Sigmoid colon (tissue), 6 donors: ENCODE measurements at regions not wholly inside any gene's neighbourhood (a gene's known extent, or its start where the extent isn't known, plus 50 kb on each side); places are given as distances from the start of the nearest gene placed in this dataset.

Experiments used
- DNase-seq: peaks from one replicate; pipeline ENCODE4 v3.0.0-alpha.2; 2019
- H3K27ac ChIP-seq, 4 donors: fragments of 200-600 bp; sonication (generic); one replicate each; pipeline ENCODE4 v1.5.1; 2016 to 2019; ENCODE audit warnings: mild to moderate bottlenecking in 1 of 4
- H3K27me3 ChIP-seq, 3 donors: fragments of 200-600 bp; sonication (generic); one replicate each; pipeline ENCODE4 v1.5.1; 2019; ENCODE audit warnings: mild to moderate bottlenecking in 1 of 3
- H3K36me3 ChIP-seq, 4 donors: fragments of 200-600 bp; sonication (generic); one replicate each; pipeline ENCODE4 v1.5.1; 2016 to 2019
- H3K4me1 ChIP-seq, 4 donors: fragments of 200-600 bp; sonication (generic); one replicate each; pipeline ENCODE4 v1.5.1; 2017 to 2019
- H3K4me3 ChIP-seq, 4 donors: fragments of 200-600 bp; sonication (generic); one replicate each; pipeline ENCODE4 v1.5.1; 2017 to 2019; ENCODE audit warnings: mild to moderate bottlenecking in 2 of 4, moderate library complexity in 1 of 4
- H3K9me3 ChIP-seq, 4 donors: fragments of 200-600 bp in 3 of 4; sonication (generic) in 3 of 4; one replicate each; pipeline versions ENCODE4 v1.5.1 to v1.6.1; 2013 to 2019
- EP300 ChIP-seq, 4 donors: sonication (generic); formaldehyde crosslinking; IDR thresholded peaks; one replicate each; pipeline ENCODE4 v1.6.1; 2017; ENCODE audit warnings: antibody characterized with exemption in 4 of 4
- POLR2A ChIP-seq, 2 donors: fragments of 450-650 bp; IDR thresholded peaks; one replicate each; pipeline ENCODE4 v1.6.1; 2016; ENCODE audit warnings: antibody characterized with exemption in 2 of 2, mild to moderate bottlenecking in 2 of 2, moderate library complexity in 2 of 2
- POLR2AphosphoS5 ChIP-seq, 4 donors: sonication (generic); formaldehyde crosslinking; IDR thresholded peaks; one replicate each; pipeline ENCODE4 v1.6.1; 2017; ENCODE audit warnings: antibody characterized with exemption in 4 of 4
- WGBS, 2 donors: extraction: QIAGEN DNeasy Blood & Tissue Kit; methylation state at CpG; one replicate each; pipeline ENCODE4 v1.1.7; 2013; 5-methylcytosine and 5-hydroxymethylcytosine counted together
- intact Hi-C: fragments of 100-400 bp; cut with DNase I; formaldehyde crosslinking; loops from one replicate; pipeline ENCODE4 v1.15.1; 2023
- TF ChIP-seq, protein P1 (sequence below), 4 experiments: fragments of 450-650 bp in 3 of 4; fragments of 200-600 bp in 1 of 4; IDR thresholded peaks; one replicate each; pipeline ENCODE4 v1.5.1; 2016 to 2019; ENCODE audit warnings: antibody characterized with exemption in 4 of 4, mild to moderate bottlenecking in 3 of 4, moderate library complexity in 2 of 4
- donor health status: healthy with polysubstance abuse.
- donor health status: healthy.

DNA sequence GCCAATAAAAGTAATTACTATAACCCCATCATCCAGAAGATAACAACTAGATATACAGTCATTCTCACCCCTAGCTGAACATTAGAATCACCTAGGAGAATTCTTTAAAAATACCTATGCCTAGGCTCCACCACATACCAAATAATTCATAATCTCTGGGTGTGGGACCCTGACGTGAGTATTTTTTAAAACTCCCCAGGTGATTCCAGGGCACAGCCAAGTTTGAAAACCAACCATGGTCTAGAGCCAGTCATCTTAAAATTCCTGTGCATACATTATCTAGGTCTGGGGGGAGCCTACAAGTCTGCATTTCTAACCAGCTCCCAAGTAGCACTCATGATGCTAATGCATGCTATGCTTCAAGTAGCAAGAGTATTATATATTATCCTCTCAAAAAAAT is 281.0 kb upstream of the MTNR1B start:
- Histone ChIP-seq H3K27ac (no peak overlapping the region), H3K27me3 (no peaks in the 10 kb centered on the region), H3K4me1 (no peaks in the 10 kb centered on the region), H3K9me3 (no peaks in the 10 kb centered on the region), H3K36me3 (no peaks in the 10 kb centered on the region), H3K4me3 (no peak overlapping the region)
- no peak for DNase-seq
- 71 to 93% methylated on average over 1 of the region's 1 CpG for WGBS, 2 donors
- intact Hi-C loops, result no loop called here
- TF ChIP-seq EP300 (IDR thresholded peaks at IDR 0.05), result no peak
- TF ChIP-seq POLR2AphosphoS5 (IDR thresholded peaks at IDR 0.05), result no peak
- TF ChIP-seq POLR2A (IDR thresholded peaks at IDR 0.05), result no peak
- TF ChIP-seq, protein P1, sequence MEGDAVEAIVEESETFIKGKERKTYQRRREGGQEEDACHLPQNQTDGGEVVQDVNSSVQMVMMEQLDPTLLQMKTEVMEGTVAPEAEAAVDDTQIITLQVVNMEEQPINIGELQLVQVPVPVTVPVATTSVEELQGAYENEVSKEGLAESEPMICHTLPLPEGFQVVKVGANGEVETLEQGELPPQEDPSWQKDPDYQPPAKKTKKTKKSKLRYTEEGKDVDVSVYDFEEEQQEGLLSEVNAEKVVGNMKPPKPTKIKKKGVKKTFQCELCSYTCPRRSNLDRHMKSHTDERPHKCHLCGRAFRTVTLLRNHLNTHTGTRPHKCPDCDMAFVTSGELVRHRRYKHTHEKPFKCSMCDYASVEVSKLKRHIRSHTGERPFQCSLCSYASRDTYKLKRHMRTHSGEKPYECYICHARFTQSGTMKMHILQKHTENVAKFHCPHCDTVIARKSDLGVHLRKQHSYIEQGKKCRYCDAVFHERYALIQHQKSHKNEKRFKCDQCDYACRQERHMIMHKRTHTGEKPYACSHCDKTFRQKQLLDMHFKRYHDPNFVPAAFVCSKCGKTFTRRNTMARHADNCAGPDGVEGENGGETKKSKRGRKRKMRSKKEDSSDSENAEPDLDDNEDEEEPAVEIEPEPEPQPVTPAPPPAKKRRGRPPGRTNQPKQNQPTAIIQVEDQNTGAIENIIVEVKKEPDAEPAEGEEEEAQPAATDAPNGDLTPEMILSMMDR (IDR thresholded peaks at IDR 0.05), result no peak

DNA sequence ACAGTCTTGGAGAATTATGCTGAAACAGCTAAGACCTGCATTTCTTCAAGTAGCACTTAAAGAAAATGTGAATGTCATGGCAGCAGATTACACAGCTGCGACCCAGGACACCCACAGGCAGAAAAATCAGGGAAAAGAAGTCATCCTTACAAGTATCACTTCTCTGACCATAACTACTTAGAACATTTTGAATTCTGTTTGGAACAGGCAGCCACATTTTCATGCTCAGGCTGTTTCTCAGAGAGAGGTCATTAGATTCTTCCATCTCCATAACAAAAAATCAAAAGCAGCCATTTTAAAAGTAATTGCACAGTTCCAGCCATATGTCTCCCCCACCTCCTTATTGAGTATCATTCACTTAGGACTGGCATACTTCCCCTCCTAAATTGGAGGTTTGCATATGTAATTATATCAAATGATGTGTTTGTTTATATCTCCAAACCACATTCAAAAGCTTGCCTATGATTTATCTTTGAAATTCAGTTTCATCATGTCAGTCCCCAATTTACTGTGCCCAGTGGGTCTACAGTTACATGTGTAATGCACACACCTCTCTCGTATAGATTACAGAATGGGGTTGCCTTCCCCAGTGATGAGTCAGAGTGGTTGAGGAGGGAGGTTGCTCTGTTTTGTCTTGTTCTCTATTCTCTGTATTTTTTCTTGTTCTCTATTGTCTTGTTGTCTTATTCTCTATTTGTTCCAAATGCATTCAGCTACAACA is 276.5 kb upstream of the MTNR1B start:
- Histone ChIP-seq H3K4me1 (peaks cover 0 to 9% (median 7%) of the 10 kb centered on the region in 4 donors), H3K4me3 (no peak overlapping the region), H3K27ac (no peak overlapping the region), H3K27me3 (no peaks in the 10 kb centered on the region), H3K36me3 (no peaks in the 10 kb centered on the region), H3K9me3 (no peaks in the 10 kb centered on the region)
- 66 to 77% methylated on average over 2 of the region's 2 CpGs for whole genome bisulfite sequencing, 2 donors
- intact Hi-C loops, result no loop called here
- DNase-seq, result no peak
- TF ChIP-seq POLR2AphosphoS5 (IDR thresholded peaks at IDR 0.05), result no peak
- TF ChIP-seq, protein P1 (IDR thresholded peaks at IDR 0.05), result no peak
- TF ChIP-seq POLR2A (IDR thresholded peaks at IDR 0.05), result no peak

DNA sequence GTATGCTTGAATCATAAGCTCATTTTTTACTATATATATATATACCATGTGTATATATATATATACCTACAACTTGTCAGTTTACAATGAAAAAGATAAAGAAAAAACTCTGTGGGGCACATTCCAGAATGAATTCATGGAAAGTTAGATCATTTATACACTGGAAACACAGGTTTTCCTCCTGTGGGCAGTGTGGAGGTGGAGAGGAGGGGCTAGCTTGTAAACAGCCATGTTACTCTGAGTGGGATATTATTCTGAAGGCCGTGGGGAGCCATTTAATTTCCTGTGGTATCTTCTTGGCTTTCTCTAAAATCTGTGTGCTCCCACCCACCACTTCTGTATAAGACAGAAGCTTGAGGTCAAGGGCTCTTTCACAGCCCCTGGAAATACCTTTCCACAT is 273.4 kb upstream of the MTNR1B start:
- DNase-seq, result no peak
- no peaks in the 10 kb centered on the region for H3K9me3 ChIP-seq
- peaks cover 0 to 17% (median 9%) of the 10 kb centered on the region in 4 donors for H3K4me1 ChIP-seq
- H3K36me3 ChIP-seq, result no peaks in the 10 kb centered on the region
- no peak for TF ChIP-seq EP300 (IDR thresholded peaks at IDR 0.05)
- TF ChIP-seq, protein P1 (IDR thresholded peaks at IDR 0.05), result no peak
- no peak for TF ChIP-seq POLR2AphosphoS5 (IDR thresholded peaks at IDR 0.05)
- no peak for TF ChIP-seq POLR2A (IDR thresholded peaks at IDR 0.05)
- intact Hi-C loops, result no loop called here
- WGBS, 2 donors, result 81 to 82% methylated on average over 1 of the region's 1 CpG
- no peaks in the 10 kb centered on the region for H3K27me3 ChIP-seq
- no peak overlapping the region for H3K27ac ChIP-seq
- H3K4me3 ChIP-seq, result no peak overlapping the region

DNA sequence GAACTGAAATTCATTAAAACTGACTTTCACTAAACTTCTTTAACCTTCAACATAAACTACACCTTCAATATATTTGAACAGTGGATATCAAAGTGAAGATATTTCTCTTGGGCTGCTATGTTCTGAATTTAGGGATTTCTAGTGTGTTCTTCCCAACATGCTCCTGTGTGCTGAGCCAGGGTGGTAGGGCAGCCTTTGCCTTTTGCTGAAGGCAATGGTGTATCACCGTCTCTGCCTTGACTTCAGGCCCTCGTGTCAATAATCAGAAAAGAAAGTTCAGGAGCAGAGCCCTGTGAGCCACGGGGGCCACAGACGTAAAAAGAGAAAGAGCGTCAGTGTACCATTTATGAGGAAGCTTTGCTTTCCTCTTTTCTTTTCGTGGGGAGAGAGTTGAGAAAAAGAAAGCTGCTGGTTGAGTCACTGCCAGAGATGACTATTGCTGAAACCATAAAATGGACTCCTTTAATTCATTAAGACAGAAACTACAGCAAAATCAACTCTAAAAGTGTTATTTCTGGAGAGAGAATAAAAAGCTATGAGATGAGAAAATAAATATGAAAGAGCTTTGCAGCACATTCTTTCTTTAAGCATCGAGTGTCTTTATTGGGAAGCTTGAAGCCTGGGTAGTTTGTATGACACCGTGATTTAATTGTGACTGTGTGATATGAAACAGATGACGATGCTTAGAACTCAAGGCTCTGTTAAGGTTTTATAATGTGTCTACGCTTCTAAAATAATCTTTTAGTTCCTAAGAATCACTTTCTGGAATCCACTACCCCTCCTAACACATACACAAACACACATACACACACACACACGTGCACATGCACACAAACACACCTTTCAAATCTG is 271.8 kb upstream of the MTNR1B start:
- H3K9me3 ChIP-seq, result no peaks in the 10 kb centered on the region
- TF ChIP-seq, protein P1 (IDR thresholded peaks at IDR 0.05), result no peak
- no peak for TF ChIP-seq POLR2A (IDR thresholded peaks at IDR 0.05)
- peak in 3 of 4 donors; percentile 16 to 69 (median 69) for TF ChIP-seq POLR2AphosphoS5 (IDR thresholded peaks at IDR 0.05)
- no peak for TF ChIP-seq EP300 (IDR thresholded peaks at IDR 0.05)
- DNase-seq, result no peak
- H3K36me3 ChIP-seq, result no peaks in the 10 kb centered on the region
- intact Hi-C loops, result no loop called here
- WGBS, 2 donors, result 57 to 69% methylated on average over 11 of the region's 11 CpGs
- H3K27ac ChIP-seq, result peak overlapping the region in 3 of 4 donors; percentile 40 to 64 (median 53)
- H3K4me1 ChIP-seq, result peaks cover 0 to 17% (median 9%) of the 10 kb centered on the region in 4 donors
- H3K27me3 ChIP-seq, result no peaks in the 10 kb centered on the region
- peak overlapping the region; percentile 4 to 37 (median 30) for H3K4me3 ChIP-seq
